ENCODE measurements at regions not wholly inside any gene's neighbourhood (a gene's known extent, or its start where the extent isn't known, plus 50 kb on each side); places are given as distances from the start of the nearest gene placed in this dataset.
A peak's percentile ranks its signal among the peaks of the same experiment; 100 is the strongest.

DNA sequence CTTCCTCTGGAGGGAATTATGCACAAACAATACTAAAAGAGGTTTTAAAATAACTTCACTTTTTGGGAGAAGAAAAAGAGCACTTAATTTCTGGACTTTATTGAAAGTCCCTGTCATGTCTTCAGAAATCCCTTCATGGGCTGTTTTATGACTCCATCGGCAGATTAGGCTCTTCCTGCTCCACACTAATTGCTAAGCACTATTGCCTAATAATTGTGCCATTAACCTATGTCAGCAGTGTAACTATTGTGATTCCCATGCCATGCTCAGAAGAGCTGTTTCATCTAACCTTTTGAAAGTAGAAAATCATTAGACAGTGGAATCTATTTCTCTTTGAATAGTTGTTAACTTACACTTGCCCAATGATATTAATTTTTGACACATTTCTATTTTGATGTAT lies 489.3 kb upstream of the RUNX1 start:
- no peaks in the 10 kb centered on the region for H3K36me3 ChIP-seq (replicated peaks in 1 of 2; ENCODE audit: control insufficient read depth in 1 of 2, insufficient read depth in 2 of 2, low read length in 2 of 2)
- no peak overlapping the region for H2AFZ ChIP-seq (ENCODE audit: low read length)
- H4K20me1 ChIP-seq (ENCODE audit: insufficient read depth, low read length), result no peaks in the 10 kb centered on the region
- H3K4me1 ChIP-seq (ENCODE audit: insufficient read depth, low read length), result no peaks in the 10 kb centered on the region
- in situ Hi-C loops (cut with HindIII; ENCODE audit: extremely low pct_ligation_motif_present, low pct_unique_long_range_greater_than_20kb) (no loop called here), intact Hi-C loops (cut with micrococcal nuclease; ENCODE audit: unreplicated experiment) (no loop called here)
- no peak overlapping the region for H3K4me2 ChIP-seq (ENCODE audit: low read depth, low read length)
- no peak overlapping the region for H3K4me3 ChIP-seq (replicated peaks in 1 of 3; ENCODE audit: insufficient read depth in 1 of 3, low read depth in 2 of 3, low read length in 3 of 3)
- H3K9me3 ChIP-seq (ENCODE audit: low read length), result no peaks in the 10 kb centered on the region
- TF ChIP-seq POGK (CRISPR knock-in tag; conservative IDR thresholded peaks at IDR 0.05) (no peak), ZNF605 (CRISPR knock-in tag; IDR thresholded peaks at IDR 0.05) (no peak), CEBPB (IDR thresholded peaks at IDR 0.05; ENCODE audit: borderline replicate concordance, low read depth, low read length) (peak; percentile 8; the same call in 1 of the 2 replicates), IRF1 (CRISPR knock-in tag; IDR thresholded peaks at IDR 0.05; ENCODE audit: low read depth) (no peak), NFATC3 (CRISPR knock-in tag; IDR thresholded peaks at IDR 0.05) (no peak), ZMAT5 (CRISPR knock-in tag; IDR thresholded peaks at IDR 0.05; ENCODE audit: borderline replicate concordance, low read depth) (no peak)
- TF ChIP-seq, protein P1, sequence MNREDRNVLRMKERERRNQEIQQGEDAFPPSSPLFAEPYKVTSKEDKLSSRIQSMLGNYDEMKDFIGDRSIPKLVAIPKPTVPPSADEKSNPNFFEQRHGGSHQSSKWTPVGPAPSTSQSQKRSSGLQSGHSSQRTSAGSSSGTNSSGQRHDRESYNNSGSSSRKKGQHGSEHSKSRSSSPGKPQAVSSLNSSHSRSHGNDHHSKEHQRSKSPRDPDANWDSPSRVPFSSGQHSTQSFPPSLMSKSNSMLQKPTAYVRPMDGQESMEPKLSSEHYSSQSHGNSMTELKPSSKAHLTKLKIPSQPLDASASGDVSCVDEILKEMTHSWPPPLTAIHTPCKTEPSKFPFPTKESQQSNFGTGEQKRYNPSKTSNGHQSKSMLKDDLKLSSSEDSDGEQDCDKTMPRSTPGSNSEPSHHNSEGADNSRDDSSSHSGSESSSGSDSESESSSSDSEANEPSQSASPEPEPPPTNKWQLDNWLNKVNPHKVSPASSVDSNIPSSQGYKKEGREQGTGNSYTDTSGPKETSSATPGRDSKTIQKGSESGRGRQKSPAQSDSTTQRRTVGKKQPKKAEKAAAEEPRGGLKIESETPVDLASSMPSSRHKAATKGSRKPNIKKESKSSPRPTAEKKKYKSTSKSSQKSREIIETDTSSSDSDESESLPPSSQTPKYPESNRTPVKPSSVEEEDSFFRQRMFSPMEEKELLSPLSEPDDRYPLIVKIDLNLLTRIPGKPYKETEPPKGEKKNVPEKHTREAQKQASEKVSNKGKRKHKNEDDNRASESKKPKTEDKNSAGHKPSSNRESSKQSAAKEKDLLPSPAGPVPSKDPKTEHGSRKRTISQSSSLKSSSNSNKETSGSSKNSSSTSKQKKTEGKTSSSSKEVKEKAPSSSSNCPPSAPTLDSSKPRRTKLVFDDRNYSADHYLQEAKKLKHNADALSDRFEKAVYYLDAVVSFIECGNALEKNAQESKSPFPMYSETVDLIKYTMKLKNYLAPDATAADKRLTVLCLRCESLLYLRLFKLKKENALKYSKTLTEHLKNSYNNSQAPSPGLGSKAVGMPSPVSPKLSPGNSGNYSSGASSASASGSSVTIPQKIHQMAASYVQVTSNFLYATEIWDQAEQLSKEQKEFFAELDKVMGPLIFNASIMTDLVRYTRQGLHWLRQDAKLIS (CRISPR knock-in tag; IDR thresholded peaks at IDR 0.05), result no peak
- POLR2A ChIA-PET, result no interaction called here
- no peaks in the 10 kb centered on the region for H3K79me2 ChIP-seq (ENCODE audit: insufficient read depth, low read length)
- no peak overlapping the region for H3K27ac ChIP-seq (ENCODE audit: extremely low read length, insufficient read depth, low read length)
- no TSS peak for BruUV-seq (replicated peaks)
- 58% methylated on average over 1 of the region's 1 CpG for WGBS (ENCODE audit: low lambda C conversion rate)
- CTCF ChIA-PET (ENCODE audit: low intra/inter-chr PET ratio, low total read pairs), result no interaction called here
- DNase-seq (ENCODE audit: low spot score) (no peak), ATAC-seq (no peak), FAIRE-seq (no peak)
- H3K27me3 ChIP-seq (ENCODE audit: control insufficient read depth in 1 of 2, insufficient read depth in 2 of 2, low read length in 2 of 2), result no peaks in the 10 kb centered on the region
- no peak overlapping the region for H3K9ac ChIP-seq (ENCODE audit: insufficient read depth, low read depth, low read length)

Data from HepG2 (cell line).